GM18505 (cell line): ENCODE measurements at regions not wholly inside any gene's neighbourhood (a gene's known extent, or its start where the extent isn't known, plus 50 kb on each side); places are given as distances from the start of the nearest gene placed in this dataset.

Experiments used
- ATAC-seq: cut with Tn5 transposase; IDR thresholded peaks from one replicate; pipeline ENCODE4 v1.9.1; 2021; ENCODE audit not compliant: unreplicated experiment
- POLR2A ChIP-seq: IDR thresholded peaks from 4 replicates; pipeline ENCODE4 v1.6.1; 2011; ENCODE audit warnings: borderline replicate concordance; ENCODE audit not compliant: insufficient read depth, insufficient read length; ENCODE audit errors: extremely low read depth

- no peak for ATAC-seq
- no peak for TF ChIP-seq POLR2A
These were observed 1385.8 kb downstream of the PCDH9 start for GRCh38 chr13:65844266-65844841.

DNA sequence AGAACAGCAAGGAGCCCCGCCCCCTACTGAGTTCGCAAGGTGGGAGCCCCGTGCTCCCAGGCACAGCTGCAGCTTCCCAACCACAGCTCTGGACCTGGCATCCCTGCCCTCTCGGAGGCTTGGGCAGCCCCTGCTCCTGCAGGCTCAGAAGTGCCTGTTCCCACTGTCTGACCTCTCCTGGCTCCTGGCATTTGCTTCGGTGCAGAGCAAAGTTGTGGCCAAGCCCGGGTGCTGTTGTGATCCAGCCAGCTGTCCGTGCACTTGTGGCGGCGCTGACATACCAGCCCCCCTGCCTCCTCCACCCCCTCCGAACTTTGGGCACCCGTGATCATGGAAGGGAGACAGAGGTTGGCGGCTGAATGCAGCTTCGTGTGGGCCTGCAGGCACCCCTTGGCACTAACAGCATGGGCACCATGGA lies 1386.8 kb downstream of the PCDH9 start:
- no peak for ATAC-seq
- TF ChIP-seq POLR2A = no peak

DNA sequence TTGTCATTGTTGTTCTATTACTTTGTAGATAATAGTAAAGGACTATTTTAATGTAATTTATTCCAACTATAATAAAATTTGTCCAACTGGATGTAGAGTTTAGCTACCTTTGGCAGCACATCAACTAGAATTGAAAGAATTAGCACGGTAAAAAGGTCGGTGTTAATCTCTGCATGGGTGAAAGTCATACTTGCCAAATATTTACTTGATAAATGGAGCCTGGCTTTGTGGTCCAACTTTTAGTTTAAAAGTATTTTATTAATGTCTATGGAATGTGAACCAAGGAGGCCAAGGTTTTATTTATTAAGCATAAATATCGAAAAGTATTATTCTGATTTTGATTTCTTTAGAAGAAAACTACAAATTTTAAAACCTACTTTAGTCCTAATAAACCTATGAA lies 1389.0 kb downstream of the PCDH9 start:
- no peak for ATAC-seq
- TF ChIP-seq POLR2A = no peak

GRCh38 chr13:65836066-65836465 lies 1394.1 kb downstream of the PCDH9 start:
- no peak for TF ChIP-seq POLR2A
- no peak for ATAC-seq

DNA sequence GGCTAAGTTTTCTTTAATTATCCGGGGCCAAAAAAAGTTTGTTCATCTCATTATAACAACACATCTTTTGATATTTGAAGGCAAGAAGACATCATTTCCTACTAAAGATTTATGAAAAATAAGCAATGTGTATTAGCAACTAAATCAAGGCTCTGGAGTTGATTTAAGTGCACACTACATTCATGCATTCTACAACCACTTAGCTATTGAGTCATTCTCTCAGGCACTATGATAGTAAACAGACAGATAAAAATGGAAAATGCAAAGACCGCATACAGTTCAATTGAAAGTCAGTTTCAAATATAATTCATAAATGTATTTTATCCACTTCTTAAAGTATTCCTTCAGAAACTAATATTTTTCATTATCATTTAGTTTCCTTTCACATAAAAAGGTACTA lies 1395.2 kb downstream of the PCDH9 start:
- ATAC-seq = no peak
- no peak for TF ChIP-seq POLR2A

DNA sequence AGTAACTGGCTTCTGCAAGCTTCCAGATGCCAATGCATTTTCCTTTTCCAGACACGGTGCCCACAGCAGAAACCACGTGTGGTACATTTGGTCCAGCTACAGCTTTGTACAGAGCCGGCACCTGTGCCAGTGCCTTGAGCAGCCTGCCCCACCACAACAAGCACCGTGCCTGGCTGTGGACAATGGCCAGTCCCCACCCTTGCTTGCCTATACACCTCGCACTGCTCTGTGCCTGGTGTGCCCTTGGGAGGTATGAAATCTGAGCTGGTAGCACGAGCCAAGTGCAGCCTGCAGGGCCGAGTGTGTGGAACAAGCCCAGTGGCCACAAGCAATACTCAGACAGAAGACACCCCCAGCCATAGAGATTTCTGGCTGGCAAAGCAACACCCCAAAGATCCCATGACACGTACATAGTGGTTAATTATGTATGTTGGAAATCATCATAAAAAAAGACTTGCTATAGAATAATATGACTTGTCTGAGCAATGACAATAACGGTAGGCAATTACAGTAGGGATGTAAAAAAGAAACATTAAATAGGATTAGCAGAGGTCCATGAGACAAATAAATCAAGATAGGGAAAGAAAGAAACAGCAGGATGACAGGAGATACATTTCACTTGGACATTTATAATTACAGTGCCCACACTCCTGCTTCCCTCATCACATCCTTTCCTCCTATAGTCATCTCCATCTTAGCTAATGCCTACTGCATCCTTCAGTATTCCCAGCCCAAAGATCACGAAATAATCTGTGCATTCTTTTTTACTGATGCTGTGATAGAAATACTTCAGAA lies 1399.5 kb downstream of the PCDH9 start:
- TF ChIP-seq POLR2A = no peak

DNA sequence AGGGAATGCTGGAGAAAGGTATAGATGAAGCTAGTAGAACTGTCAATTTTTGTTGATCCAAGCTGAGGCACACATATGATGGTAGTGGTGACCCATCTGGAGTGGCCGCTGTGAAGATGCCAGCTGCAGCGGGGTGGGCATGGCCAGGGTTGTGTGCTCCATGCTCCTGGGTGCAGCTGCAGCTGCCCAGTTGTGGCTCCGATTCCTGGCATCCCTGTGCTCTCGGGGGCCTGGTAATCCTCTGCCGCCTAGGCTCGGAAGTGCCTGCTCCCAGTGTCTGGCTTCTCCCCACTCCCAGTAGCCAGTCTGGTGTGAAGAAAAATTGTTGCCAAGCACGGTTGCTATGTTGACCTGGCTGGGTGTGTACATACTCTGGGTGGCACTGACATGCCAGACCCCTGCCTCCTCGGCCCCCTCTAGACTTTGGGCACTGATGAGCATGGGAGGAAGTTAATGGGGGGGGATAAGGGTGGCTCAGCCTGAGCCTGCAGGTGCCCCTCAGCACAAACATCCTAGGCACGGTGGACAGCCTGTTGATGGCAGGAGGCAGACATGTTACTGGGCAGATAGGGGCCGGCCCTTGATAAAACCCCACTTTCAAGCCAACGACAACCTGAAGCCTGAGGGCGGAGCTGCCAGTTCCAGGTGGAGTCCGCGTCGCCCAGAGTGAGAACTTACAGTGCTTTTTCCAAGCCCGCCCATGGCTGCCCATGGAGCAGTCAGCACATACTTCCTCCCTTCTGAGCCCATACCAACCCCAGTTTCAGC lies 1400.7 kb downstream of the PCDH9 start:
- no peak for ATAC-seq
- TF ChIP-seq POLR2A = no peak

More for the DNA sequence above, 1399.5 kb downstream of the PCDH9 start:
- ATAC-seq = no peak

- TF ChIP-seq POLR2A = no peak
- no peak for ATAC-seq
These were observed 1403.5 kb downstream of the PCDH9 start for GRCh38 chr13:65826657-65827056.

DNA sequence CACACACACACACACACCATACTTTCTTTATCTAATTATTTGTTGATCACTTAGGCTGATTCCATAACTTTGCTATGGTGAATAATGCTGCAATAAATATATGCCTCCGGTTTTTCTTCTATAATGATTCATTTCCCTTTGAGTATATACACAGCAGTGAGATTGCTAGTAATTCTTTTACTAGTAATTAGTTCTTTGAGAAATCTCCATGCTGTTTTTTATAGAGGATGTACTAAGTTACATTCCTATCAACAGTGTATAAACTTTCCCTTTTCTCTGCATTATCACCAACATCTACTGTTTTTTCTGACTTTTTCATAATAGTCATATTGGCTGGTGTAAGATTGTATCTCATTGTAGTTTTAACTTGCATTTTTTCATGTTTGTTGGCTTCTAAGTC lies 1405.1 kb downstream of the PCDH9 start:
- no peak for TF ChIP-seq POLR2A

DNA sequence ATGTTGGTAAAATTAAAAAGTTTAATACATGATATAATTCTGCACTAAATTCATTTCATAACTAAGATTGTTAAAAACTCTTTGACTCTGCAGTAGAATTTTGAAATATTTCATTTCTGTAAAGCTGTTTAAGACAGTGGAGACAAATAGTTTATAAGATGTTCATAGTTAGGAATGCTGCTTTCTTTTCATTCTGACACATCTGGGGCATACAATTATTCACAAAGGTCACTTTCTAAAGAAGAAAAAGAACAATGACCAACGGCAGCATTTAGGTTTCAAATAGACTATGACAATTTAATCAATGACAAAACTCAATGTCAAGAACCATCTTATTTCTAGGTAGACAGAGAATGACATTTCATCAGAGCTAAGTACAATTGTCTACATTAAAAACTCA lies 1422.1 kb downstream of the PCDH9 start:
- TF ChIP-seq POLR2A = no peak
- ATAC-seq = no peak

More for the DNA sequence above, 1405.1 kb downstream of the PCDH9 start:
- no peak for ATAC-seq

GRCh38 chr13:65803530-65804392 lies 1426.4 kb downstream of the PCDH9 start:
- ATAC-seq = no peak
- TF ChIP-seq POLR2A = no peak

DNA sequence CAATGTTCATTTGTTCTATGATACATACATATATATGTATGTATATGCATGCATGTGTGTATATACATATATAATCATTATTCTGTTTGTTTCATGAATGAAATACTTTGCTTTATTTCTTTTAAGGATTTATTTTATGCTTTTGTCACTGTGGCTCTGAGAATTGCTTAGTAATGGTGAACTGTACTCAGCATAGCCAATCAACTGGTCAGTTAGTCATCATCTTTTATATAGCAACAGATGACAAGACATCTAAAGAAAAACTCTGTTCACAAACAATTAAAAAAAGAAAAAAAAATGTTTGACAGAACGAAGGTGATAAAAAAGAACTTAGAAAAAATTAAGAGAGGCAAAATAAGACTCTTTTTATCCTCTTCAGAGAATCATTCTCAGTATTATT lies 1440.3 kb downstream of the PCDH9 start:
- no peak for TF ChIP-seq POLR2A
- ATAC-seq = no peak

GRCh38 chr13:65787082-65787481 lies 1443.1 kb downstream of the PCDH9 start:
- no peak for TF ChIP-seq POLR2A
- ATAC-seq = no peak

DNA sequence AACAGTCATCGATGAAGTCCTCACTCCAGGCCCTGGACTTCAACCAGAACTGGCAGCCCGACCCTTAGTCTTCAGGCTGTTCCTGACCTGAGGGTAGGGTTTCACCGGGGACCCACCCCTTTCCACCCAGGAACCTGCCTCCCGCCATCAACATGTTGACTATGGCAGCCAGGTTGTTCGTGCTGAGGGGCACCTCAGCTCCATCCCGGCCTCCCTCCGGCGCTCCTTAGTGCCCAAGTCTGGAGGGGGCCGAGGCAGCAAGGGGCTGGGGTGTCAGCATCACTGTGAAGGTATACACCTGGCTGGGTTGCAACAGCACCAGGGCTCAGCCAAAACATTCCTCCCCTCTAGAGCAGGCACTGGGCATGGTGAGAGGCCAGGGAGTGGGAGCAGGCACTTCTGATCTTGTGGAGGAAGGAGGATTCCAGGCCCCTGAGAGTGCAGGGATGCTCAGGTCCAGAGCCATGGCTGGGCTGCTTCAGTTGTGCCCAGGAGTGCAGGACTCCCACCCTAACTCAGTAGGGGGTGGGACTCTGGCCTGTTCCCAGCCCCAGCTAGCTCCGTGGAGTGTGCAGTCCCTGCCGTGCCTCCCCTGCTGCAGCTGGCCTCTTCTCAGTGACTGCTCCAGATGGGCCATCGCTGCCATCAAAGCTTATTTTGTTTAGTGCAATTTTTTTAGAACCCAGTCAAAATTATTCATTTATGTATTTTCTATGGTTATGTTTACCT lies 1445.9 kb downstream of the PCDH9 start:
- no peak for ATAC-seq
- no peak for TF ChIP-seq POLR2A
